Omental fat pad (tissue), 3 donors: ENCODE measurements at regions not wholly inside any gene's neighbourhood (a gene's known extent, or its start where the extent isn't known, plus 50 kb on each side); places are given as distances from the start of the nearest gene placed in this dataset.
A peak's percentile ranks its signal among the peaks of the same experiment; 100 is the strongest.

Experiments used
- ATAC-seq: fragments of 150-250 bp; one replicate; pipeline ENCODE4 v1.9.1; 2016; ENCODE audit warnings: mild to moderate bottlenecking, moderate library complexity; ENCODE audit not compliant: low FRiP score
- DNase-seq: peaks from one replicate; pipeline ENCODE4 v3.0.0-alpha.2; 2019; ENCODE audit warnings: low spot score
- TF ChIP-seq, protein P1 (sequence below), 3 donors: fragments of 450-650 bp; IDR thresholded peaks; one replicate each; pipeline ENCODE4 v1.5.1; 2016 to 2017; ENCODE audit warnings: antibody characterized with exemption in 3 of 3, mild to moderate bottlenecking in 3 of 3, moderate library complexity in 2 of 3

DNA sequence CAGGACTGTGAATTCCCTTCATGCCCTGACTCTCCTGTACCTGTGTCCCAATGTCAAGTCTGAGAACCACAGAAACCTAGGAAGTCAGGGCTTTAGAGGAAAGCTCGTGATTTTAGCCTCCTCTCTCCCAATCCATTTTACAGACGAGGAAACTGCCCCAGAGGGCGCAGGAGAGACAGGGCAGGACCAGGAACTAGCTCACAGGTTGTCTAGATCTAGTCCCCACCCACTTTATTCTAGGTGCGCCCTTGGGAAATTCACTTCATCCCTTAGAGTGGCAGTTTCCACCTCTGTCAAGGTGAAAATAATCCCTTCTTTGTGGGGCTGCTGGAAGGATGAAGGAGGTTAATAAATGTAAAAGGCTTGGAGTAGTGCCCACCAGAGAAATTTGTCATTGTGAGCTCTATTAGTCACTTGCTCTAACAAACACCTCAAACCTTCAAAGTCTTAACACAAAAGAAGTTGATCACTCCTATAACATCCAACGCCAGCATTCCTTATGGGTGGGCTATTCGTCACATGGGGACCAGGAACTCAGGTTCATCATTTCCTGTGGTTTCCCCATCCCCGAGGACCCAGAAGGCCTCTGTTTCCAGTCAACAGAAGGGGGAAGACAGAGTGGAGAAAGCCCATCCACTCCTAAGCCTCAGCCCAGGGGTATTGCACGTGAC lies 282.3 kb downstream of the XXYLT1 start:
- ATAC-seq (no peak), DNase-seq (no peak)
- TF ChIP-seq, protein P1, sequence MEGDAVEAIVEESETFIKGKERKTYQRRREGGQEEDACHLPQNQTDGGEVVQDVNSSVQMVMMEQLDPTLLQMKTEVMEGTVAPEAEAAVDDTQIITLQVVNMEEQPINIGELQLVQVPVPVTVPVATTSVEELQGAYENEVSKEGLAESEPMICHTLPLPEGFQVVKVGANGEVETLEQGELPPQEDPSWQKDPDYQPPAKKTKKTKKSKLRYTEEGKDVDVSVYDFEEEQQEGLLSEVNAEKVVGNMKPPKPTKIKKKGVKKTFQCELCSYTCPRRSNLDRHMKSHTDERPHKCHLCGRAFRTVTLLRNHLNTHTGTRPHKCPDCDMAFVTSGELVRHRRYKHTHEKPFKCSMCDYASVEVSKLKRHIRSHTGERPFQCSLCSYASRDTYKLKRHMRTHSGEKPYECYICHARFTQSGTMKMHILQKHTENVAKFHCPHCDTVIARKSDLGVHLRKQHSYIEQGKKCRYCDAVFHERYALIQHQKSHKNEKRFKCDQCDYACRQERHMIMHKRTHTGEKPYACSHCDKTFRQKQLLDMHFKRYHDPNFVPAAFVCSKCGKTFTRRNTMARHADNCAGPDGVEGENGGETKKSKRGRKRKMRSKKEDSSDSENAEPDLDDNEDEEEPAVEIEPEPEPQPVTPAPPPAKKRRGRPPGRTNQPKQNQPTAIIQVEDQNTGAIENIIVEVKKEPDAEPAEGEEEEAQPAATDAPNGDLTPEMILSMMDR (IDR thresholded peaks at IDR 0.05) = no peak

DNA sequence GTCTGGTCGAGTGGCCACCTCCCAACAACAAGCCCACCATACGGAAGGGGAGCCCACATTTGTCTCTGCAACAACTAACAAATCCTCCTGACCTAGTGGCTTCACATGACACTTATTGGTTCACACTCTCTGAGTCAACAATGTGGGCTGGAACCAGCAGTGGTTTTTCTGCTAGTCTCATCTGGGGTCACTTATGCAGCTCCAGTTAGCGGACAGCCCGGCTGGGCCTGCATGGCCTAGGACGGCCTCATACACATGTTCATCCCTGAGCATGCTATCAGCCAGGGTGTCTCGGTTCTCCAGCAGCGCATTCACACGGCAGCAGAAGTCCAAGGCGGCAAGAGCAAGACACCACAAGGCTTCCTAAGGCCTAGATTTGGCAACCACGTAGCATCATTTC lies 281.7 kb downstream of the XXYLT1 start:
- ATAC-seq (no peak), DNase-seq (no peak)
- TF ChIP-seq, protein P1 (IDR thresholded peaks at IDR 0.05) = no peak

DNA sequence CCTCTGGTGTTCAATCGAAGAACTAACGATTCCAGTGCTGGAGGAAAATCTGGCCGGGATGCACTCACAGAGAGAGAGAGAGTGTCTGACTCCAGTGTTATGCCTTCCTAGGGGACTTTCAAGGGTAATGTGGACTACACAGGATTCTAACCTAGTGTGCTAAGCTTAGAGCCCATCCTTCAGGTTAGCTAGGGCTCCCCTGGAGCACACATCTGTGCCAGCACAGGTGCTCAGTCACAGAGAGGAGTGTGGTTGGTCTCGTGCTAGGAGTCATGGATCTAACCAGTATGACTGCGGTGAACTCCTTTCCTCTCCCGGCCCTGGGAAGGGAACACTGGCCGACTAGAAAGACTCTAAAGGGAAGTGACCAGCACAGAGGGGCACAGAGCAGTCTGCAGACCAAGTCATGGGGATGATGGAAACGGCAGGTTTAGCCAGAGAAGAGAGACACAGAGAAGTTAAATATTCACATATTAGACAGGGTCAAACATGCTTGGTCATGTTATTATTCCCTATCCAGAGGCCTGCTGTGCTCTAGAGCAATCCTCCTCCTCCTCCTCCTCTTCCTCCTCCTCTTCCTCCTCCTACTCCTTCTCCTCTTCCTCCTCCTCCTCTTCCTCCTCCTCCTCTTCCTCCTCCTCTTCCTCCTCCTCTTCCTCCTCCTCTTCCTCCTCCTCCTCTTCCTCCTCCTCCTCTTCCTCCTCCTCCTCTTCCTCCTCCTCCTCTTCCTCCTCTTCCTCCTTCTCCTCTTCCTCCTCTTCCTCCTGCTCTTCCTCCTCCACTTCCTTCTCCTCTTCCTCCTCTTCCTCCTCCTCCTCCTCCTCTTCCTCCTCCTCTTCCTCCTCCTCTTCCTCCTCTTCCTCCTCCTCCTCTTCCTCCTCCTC lies 280.3 kb downstream of the XXYLT1 start:
- no peak for DNase-seq

DNA sequence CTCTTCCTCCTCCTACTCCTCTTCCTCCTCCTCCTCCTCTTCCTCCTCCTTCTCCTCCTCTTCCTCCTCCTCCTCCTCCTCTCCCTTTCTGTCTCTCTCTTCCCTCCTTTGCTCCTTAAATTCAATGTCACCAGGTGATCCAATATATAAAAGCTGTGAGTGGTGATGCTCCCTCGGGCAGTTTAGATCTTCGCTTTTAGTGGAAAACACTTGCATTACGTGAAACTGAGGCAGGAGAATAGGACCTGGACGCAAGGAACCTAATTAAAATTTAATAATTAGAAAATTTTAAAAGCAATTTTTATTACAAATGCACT lies 279.7 kb downstream of the XXYLT1 start:
- no peak for ATAC-seq

More for the DNA sequence above, 280.3 kb downstream of the XXYLT1 start:
- TF ChIP-seq, protein P1 (IDR thresholded peaks at IDR 0.05) = no peak
- no peak for ATAC-seq

DNA sequence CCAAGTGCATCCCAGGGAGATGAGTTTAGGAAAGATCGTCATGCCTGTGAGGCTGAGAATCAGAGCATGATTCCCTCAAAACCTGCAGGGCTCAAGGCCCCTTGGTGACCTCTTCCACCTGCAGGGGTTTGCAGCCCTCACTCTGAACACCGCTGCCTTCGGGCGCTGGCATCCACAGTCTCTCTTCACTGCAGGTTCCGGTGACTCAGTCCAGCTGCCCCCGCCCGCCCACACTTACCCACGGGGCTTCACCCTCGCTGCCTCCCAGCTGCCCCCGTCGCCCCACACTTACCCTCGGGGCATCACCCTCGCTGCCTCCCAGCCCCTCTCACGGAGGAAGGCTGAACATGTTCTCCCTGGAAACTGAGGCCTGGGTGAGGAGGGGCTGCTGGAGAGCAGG lies 277.1 kb downstream of the XXYLT1 start:
- DNase-seq = no peak

More for the DNA sequence above, 279.7 kb downstream of the XXYLT1 start:
- TF ChIP-seq, protein P1 (IDR thresholded peaks at IDR 0.05) = no peak
- no peak for DNase-seq

DNA sequence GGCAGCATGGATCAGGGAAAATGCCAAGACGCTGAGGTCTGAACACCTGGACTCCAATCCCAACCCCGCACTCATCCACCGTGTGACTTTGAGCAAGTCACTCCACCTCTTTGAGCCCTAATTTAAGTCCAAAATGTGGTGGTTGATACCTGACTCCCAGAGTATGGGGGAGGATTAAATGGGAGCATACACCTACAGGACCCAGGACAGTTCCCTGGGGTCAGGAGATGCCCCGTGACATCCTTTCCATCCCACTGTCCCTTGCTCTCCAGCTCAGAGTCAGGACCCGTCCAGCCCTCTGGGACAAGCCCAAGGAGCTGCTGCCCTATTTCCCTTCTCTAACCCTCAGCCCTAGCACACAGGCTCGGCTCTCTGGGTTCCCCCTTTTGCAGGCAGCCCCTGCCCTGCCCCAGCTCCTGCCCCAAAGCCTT lies 276.4 kb downstream of the XXYLT1 start:
- TF ChIP-seq, protein P1 (IDR thresholded peaks at IDR 0.05) = no peak
- DNase-seq (no peak), ATAC-seq (peak; percentile 32)

More for the DNA sequence above, 277.1 kb downstream of the XXYLT1 start:
- ATAC-seq = no peak
- TF ChIP-seq, protein P1 (IDR thresholded peaks at IDR 0.05) = no peak
